HG03565 (cell line): ENCODE measurements at regions not wholly inside any gene's neighbourhood (a gene's known extent, or its start where the extent isn't known, plus 50 kb on each side); places are given as distances from the start of the nearest gene placed in this dataset.

ENCODE experiments used
- ATAC-seq: cut with Tn5 transposase; IDR thresholded peaks from one replicate; pipeline ENCODE4 v1.9.1; 2021; ENCODE audit warnings: mild to moderate bottlenecking, moderate library complexity; ENCODE audit not compliant: unreplicated experiment

DNA sequence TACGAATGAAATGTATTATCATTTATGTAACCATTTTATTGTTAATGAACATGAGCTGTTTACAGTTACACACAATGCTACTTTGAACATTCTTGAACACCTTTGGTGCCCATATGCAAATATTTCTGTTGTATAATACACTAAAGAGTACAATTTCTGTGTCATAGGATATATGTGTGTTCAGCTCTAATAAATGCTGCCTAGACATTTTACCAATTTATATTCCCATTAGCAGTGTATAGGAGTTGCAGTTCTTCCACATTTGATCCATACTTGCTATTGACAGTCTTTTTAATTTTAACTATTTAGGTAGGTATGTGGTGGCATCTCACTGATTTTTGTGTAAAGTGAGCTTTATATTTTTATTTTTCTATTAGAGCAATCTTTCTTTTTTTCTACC, 331.8 kb downstream of the ZIC1 start:
- ATAC-seq = no peak

DNA sequence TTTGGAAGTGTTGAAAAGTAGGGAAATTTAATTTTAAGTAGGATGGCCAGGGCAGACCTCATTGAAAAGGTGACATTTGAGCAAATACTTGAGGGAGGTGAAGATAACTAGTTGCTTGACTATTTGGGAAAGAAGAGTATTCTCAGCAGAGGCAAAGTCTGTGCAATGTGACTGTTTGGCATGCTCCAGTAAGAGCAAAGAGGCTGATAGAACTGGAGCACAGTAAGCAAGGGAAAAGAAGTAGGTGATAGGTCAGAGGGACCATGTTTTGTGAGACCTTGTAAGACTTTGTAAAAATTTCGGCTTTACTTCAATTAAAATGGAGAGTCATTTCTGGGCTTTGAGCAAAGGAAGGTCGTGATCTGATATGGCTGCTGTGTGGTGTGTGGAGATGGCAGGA, 335.8 kb downstream of the ZIC1 start:
- no peak for ATAC-seq

GRCh38 chr3:147755310-147755709, 346.1 kb downstream of the ZIC1 start:
- no peak for ATAC-seq

GRCh38 chr3:147756476-147756875, 347.3 kb downstream of the ZIC1 start:
- ATAC-seq = no peak

DNA sequence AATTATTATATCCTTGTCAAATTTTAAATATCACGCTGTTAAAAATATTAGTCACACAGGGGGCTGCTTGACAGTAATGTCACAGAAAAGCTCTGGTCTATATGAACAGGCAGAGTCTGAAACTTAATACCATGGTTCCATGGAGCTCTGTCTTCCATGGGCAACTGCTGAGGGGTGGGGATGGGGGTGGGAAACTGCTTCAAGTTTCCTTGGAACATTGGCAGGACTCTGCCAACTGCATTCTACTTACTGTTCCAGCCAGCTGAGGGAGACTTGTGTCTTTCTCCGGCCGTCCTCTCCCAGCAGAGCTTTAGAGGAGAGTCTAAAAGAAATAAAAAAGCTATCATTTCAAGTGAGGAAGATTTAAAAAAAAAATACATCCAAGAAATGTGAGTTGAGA, 348.7 kb downstream of the ZIC1 start:
- ATAC-seq = no peak

- no peak for ATAC-seq
These were observed 349.6 kb downstream of the ZIC1 start for GRCh38 chr3:147758771-147759170.

- no peak for ATAC-seq
These were observed 350.9 kb downstream of the ZIC1 start for GRCh38 chr3:147760085-147760484.

DNA sequence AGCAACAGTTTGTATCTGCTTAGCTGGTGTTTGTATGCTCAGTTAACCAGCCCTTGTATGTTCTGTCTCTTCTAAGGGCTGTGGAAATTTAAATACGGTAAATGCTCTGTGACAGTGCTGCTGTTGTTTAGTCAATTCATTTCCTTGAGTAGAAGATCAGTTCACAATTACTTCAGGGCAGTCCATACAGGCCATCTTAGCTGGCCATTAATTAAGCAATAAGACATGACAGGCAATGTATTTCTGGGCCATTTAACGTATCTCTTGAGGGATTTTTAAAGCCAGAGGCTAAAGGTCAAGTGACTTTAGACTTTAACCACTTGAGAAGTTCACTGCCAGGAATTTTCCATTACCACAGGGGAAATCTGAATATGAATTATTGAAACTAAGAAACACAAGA, 351.8 kb downstream of the ZIC1 start:
- ATAC-seq = no peak

DNA sequence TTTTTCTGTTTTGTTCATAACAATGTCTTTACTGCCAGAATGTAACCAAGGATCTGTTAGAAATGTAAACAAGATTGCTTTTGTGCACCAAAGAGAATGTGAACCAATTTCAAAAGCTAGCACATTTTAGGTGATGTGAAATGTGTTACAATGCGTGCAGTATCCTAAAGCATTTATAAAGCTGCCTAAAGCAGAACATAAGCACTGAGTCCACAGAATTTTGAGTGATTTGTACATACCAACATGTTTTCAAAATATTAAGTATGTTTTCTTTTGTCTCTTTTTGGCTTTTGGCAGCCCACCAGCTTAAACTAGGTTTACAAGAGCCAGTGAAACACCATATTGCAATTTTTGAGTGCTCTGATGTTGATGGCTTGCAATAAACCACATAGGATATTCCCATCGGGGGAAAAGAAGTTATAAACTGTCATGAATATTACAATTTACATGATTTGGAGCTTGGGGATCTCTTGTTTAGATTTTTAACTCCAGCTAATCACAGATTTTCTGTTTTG, 364.0 kb downstream of the ZIC1 start:
- no peak for ATAC-seq

DNA sequence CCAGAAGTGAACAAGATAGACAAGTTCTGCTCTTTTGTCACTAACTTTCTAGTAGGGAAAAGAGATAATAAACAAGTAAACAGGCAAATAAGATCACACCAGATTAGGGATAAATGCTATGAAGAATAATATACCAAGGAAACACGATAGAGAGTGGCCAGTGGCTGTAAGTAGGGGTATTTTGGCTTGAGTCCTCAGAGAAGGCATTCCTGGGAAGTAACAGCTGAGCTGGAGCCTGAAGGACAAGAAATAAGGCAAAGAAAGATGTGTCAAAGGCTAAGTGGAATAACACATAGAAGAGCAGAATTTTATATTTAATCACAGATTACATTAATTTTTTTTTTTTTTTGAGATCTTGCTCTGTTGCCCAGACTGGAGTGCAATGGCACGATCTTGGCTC, 366.2 kb downstream of the ZIC1 start:
- ATAC-seq = no peak

DNA sequence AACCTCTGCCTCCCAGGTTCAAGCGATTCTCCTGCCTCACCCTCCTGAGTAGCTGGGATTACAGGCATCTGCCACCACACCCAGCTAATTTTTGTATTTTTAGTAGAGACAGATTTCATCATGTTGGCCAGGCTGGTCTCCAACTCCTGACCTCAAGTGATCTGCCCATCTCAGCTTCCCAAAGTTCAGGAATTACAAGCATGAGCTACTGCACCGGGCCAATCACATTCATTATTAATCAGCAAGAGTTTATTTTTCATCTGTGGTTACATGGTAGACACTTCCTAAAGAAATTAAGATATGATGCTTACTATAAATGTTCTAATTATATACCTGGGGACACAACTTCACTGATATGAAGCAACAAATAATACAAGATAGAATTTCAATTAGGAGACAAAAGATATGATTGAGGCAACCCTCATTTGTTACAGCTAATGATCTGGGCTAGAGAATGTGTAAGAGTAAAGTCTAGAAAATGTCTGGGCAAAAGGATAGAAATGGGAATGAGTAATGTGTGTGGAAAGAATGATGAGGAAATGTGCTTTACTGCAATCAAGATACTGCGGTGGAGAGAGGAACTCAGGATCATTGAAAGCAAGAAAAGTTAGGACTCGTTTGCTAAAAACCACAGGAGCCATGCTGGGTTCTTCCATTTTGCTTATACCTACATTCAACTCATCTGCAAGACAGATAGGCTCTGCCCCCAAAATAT, 366.8 kb downstream of the ZIC1 start:
- ATAC-seq = no peak

DNA sequence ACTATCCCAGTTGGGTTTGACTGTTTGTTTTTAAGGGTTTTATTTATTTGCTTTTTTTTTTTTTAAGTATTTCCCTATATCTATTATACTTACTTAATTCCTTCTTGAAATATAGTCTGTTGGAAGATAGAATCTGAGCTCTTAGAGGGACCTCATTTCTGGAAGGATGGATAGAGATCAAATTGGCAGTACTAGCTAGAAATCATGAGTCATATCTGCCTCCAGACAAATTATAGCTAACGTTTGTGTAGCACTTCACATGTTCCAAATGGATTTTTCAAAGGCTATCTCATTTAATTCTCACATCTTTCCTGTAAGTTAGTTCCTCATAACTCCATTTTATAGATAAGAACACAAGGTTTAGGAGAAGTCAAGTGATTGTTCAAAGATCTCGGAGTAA, 384.7 kb downstream of the ZIC1 start:
- ATAC-seq = no peak

DNA sequence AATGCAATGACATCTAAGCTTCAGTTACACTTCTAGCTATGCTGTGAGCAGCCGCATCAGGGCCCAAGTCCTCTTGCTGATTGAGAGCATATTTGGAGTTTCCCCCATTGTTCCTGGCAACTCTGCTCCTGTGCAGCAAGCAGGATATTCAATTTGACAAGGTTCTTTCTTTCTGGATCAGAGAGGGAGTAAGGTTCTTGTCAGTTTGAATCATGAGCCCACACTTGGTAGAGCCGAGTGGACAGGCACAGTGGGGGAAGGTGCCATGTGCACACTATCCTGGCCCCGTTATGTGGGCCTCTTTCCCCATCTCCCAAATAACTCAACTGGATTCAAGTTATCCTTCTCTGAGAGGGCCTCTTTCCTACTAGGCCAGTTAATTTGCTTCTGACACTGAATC, 385.4 kb downstream of the ZIC1 start:
- no peak for ATAC-seq

DNA sequence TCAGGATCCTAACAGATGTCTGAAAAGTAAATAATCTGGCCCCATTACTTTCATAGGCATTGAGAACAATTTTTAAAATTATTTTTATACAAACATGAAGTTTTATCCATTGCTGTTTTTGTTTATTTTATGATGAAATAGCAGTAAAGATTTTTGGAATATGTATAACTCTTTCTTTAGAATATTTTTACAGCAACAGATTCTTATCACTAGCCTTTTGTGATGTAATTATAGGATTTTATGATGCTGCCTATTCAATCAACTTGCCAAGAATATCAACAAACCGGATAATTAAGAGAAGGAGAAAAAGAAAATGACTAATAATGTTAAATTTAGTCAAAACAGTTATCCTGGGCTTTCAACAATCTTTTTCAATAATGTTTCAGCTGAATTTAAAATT, 386.3 kb downstream of the ZIC1 start:
- no peak for ATAC-seq

DNA sequence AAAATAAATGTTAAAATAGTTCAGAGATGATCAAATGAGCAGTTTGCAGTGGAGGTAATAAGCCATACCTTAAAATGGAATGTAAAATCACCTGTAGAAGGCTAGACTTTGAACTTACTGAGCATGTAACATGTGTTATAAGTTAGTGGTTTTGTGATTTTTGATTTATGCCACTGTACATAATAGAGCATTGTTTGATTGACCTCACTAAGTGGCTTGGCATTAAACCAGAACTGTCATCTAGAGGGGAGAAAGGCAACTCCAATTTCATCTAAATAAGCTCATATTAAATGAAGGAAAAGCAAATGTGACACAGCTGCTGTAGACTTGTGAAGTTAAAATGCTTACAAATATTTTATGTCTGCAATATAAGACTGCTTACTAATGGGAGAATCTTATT, 387.9 kb downstream of the ZIC1 start:
- ATAC-seq = no peak

DNA sequence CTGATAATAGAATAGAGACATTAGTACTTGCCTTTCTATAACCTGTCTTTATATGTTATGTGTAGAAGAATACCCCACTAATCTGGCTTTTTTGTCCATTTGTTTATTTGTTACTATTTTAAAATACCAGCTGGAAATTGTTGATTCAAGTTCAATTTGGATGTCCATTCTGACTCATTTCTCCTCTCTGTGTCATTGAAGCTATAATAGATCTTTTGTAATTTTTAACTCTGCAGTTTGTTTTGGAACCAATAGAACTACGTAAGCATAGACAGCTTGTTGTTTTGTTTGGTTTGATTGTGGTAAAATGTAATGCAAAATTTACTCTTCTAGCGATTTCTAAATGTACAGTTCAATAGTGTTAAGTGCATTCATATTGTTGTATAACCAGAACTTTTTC, 390.4 kb downstream of the ZIC1 start:
- ATAC-seq = no peak

GRCh38 chr3:147807776-147808175, 398.6 kb downstream of the ZIC1 start:
- no peak for ATAC-seq

GRCh38 chr3:147809206-147809605, 400.0 kb downstream of the ZIC1 start:
- ATAC-seq = no peak

DNA sequence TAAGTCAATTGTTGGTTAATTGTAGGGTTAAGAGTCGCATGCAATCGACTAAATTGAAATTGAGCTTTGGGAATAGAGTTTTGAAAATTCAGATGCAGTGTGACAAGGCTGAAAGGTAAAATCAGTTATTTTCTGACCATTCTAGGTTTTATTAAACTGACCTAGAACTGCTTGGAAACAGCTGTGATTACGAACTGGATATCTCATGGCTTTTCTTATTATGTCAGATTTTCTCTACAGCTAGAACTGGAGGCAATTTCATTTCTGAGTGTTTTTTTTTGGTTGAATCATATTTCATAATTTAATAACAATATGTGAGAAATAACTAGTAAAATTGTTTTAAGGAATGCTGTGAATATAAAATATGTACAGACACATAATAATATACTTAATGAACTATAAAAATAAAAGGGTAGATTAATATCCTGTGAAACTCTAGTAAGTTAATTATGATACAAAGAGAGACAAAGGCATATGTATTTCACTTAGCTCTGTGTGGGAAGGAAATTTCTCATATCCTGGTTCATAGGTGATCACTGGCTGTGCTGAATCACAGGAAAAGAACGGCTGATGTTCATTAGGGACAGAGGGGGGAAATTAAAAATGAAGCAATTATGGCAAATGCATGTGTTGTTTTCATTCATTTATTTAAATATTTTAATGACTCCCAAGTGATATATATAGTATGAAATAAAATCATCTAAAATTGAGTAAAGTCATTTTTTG, 403.2 kb downstream of the ZIC1 start:
- no peak for ATAC-seq

DNA sequence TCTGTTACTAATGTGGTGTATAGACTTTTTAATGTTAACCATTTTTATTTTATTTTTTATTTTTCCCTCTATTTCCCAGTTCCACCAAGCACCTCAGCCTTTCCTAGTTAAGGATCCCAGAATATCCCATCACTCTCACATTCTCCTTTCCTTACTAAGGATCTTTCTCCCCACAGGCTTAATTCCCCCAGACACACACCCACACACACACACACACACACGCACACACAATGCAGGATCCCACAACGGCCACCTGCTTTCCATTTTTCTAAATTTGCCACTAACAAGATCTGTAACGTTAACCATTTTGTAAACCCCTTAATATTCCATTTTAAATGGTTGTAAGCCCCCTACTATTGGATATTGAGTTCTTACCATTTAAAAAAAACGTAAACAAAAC, 404.1 kb downstream of the ZIC1 start:
- no peak for ATAC-seq

DNA sequence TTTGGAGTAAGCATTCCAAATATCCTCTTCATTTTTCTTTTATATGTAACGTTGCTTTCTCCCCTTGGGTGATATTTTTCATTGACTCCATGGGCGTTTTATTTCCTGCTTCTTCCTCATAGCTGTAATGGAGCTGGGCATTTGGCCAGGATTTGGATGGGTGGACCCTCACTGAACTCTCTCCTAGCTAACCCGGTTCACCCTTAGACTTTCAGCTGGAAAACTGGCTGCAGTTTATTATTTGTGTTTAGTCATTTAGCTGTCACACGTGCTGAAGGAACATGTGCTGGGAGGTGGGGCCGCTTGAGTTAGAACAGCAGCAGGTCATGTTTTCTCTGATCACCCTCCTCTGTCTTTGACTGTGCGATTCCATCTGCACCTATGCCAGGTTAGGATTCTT, 407.6 kb downstream of the ZIC1 start:
- no peak for ATAC-seq

DNA sequence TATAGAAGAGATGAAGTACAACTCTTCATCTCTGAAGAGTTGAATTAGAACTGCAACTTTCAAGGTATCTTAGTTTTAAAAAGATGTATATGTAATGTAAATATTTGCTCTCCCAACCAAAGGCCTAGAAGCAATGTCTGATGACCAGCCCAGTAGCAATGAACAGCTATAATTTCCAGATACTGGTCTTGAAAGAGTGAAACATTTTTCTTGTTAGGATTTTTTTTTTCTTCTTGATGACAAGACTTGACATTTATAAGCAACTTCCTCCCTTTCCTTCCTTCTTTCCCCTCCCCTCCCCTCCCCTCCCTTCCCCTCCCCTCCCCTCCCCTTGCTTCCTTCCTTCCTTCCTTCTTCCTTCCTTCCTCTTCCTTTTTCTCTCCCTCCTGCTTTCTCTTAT, 423.4 kb downstream of the ZIC1 start:
- no peak for ATAC-seq

DNA sequence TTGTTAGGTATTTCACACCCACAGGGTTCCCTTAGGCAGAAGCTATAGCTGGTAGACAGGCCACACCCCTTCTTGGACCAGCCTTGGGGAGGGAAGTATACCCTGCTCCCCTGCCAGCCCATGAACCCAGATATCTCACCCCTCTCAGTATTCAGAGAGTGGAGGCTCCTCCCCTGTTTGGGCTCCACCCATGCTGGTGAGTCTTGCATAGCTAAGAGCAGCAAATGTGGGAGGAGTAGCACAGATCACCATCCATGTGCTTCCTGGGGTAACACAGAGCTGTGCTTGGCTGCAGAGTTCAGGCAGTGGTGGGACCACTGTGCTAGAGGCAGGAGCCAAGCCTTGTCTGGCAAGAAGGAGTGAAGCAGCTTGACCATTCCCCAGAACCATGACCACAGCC, 427.2 kb downstream of the ZIC1 start:
- ATAC-seq = no peak
